ENCODE measurements at regions not wholly inside any gene's neighbourhood (a gene's known extent, or its start where the extent isn't known, plus 50 kb on each side); places are given as distances from the start of the nearest gene placed in this dataset.

GRCh38 chr4:129208481-129208880, 112.5 kb downstream of the C4orf33 start:
- POLR2A ChIA-PET (ENCODE audit: low non-redundant PET): no interaction called here
- no peak for DNase-seq (ENCODE audit: low spot score)
- CTCF ChIA-PET: no interaction called here
- no peak for TF ChIP-seq CTCF (conservative IDR thresholded peaks at IDR 0.05; ENCODE audit: low read depth)
- H3K27ac ChIP-seq: no peak overlapping the region

- no peak overlapping the region for H3K27ac ChIP-seq
- DNase-seq (ENCODE audit: low spot score): no peak
- no peak for TF ChIP-seq CTCF (conservative IDR thresholded peaks at IDR 0.05; ENCODE audit: low read depth)
- ChIA-PET CTCF (interaction anchor here (0.6 kb wide), 1 partner anchor 1149 kb away, joined by 3 read pairs; no protein-coding TSS in a partner anchor), POLR2A (ENCODE audit: low non-redundant PET) (no interaction called here)
Observed at GRCh38 chr4:129213692-129214091, 117.7 kb downstream of the C4orf33 start.

- POLR2A ChIA-PET (ENCODE audit: low non-redundant PET): no interaction called here
- H3K27ac ChIP-seq: no peak overlapping the region
- CTCF ChIA-PET: interaction anchor here (0.6 kb wide), 1 partner anchor 1149 kb away, joined by 5 read pairs; no protein-coding TSS in a partner anchor
- 0 out of 2 replicates have a peak, but pooled peaks have one; percentile 10 for TF ChIP-seq CTCF (conservative IDR thresholded peaks at IDR 0.05; ENCODE audit: low read depth)
- DNase-seq (ENCODE audit: low spot score): no peak
Observed at GRCh38 chr4:129218360-129218759, 122.4 kb downstream of the C4orf33 start.

GRCh38 chr4:129218897-129219296, 122.9 kb downstream of the C4orf33 start:
- ChIA-PET CTCF (interaction anchor here (0.6 kb wide), 1 partner anchor 1150 kb away, joined by 5 read pairs; no protein-coding TSS in a partner anchor), POLR2A (ENCODE audit: low non-redundant PET) (no interaction called here)
- no peak for TF ChIP-seq CTCF (conservative IDR thresholded peaks at IDR 0.05; ENCODE audit: low read depth)
- H3K27ac ChIP-seq: no peak overlapping the region
- no peak for DNase-seq (ENCODE audit: low spot score)

GRCh38 chr4:129220254-129220653, 124.3 kb downstream of the C4orf33 start:
- no peak for DNase-seq (ENCODE audit: low spot score)
- ChIA-PET CTCF (no interaction called here), POLR2A (ENCODE audit: low non-redundant PET) (no interaction called here)
- no peak overlapping the region for H3K27ac ChIP-seq
- TF ChIP-seq CTCF (conservative IDR thresholded peaks at IDR 0.05; ENCODE audit: low read depth): no peak

GRCh38 chr4:129223945-129224344, 128.0 kb downstream of the C4orf33 start:
- no peak overlapping the region for H3K27ac ChIP-seq
- no peak for DNase-seq (ENCODE audit: low spot score)
- POLR2A ChIA-PET (ENCODE audit: low non-redundant PET): no interaction called here
- no peak for TF ChIP-seq CTCF (conservative IDR thresholded peaks at IDR 0.05; ENCODE audit: low read depth)
- CTCF ChIA-PET: no interaction called here

- ChIA-PET POLR2A (ENCODE audit: low non-redundant PET) (no interaction called here), CTCF (no interaction called here)
- DNase-seq (ENCODE audit: low spot score): no peak
- no peak for TF ChIP-seq CTCF (conservative IDR thresholded peaks at IDR 0.05; ENCODE audit: low read depth)
- H3K27ac ChIP-seq: no peak overlapping the region
Observed at GRCh38 chr4:129230846-129231245, 134.9 kb downstream of the C4orf33 start.
